HCT116 (cell line): ENCODE measurements at regions not wholly inside any gene's neighbourhood (a gene's known extent, or its start where the extent isn't known, plus 50 kb on each side); places are given as distances from the start of the nearest gene placed in this dataset.

Experiments used
- ATAC-seq: fragments of 200-7000 bp; cut with Tn5 transposase; 2 replicates; pipeline ENCODE4 v1.9.1; 2020; ENCODE audit warnings: mild to moderate bottlenecking, moderate library complexity
- BruUV-seq: library from RNA; stranded (reverse); fragments of 400-500 nt; replicated peaks from 2 replicates; lab custom pipeline; 2021; lab: Mats Ljungman, UMichigan
- CTCF ChIA-PET: fragments of 300-600 bp; sonication (Branson Sonifier 250); formaldehyde crosslinking; loops from one replicate; lab custom pipeline; 2021; ENCODE audit warnings: antibody characterized with exemption; lab: Charles Lee
- POLR2A ChIA-PET: fragments of 300-600, 350-600 bp; sonication (Branson Sonifier 250); formaldehyde crosslinking; loops from one replicate; lab custom pipeline; 2021; ENCODE audit warnings: antibody characterized with exemption; lab: Charles Lee
- RAD21 ChIA-PET, 2 experiments: fragments of 300-600 bp; sonication (Branson Sonifier 250); formaldehyde crosslinking; loops; one replicate each; lab custom pipeline; 2023; ENCODE audit warnings: low total read pairs in 2 of 2; ENCODE audit not compliant: uncharacterized antibody in 2 of 2, unreplicated experiment in 2 of 2, low non-redundant PET in 1 of 2; lab: Charles Lee
- DNase-seq: peaks from one replicate; pipeline ENCODE4 v3.0.0-alpha.2; 2010; ENCODE audit warnings: low read depth, low spot score
- H2AFZ ChIP-seq: fragments of 200-600 bp; shearing (Covaris generic), sonication (generic); 2 replicates; pipeline ENCODE4 v1.6.1; 2017; ENCODE audit warnings: low read depth, mixed run types, mixed read lengths, antibody characterized with exemption, low read length; ENCODE audit not compliant: poor library complexity, severe bottlenecking
- H3K27ac ChIP-seq: 2 replicates; pipeline ENCODE4 v1.5.1; 2012; ENCODE audit warnings: low read depth, low read length
- H3K27me3 ChIP-seq: fragments of 200-600 bp; sonication (generic); 2 replicates; pipeline ENCODE4 v1.6.1; 2016; ENCODE audit warnings: mixed run types, low read length, mixed read lengths; ENCODE audit not compliant: insufficient read depth
- H3K36me3 ChIP-seq, 2 experiments: fragments of 200-500 bp in 1 of 2; fragments of 200-600 bp in 1 of 2; sonication (Bioruptor generic) in 1 of 2; sonication (generic) in 1 of 2; 2 replicates each; pipeline versions ENCODE4 v1.5.1 to v1.6.1; 2014 to 2016; ENCODE audit warnings: low read length in 2 of 2, inconsistent platforms in 1 of 2, mixed read lengths in 1 of 2, mixed run types in 1 of 2; ENCODE audit not compliant: insufficient read depth in 2 of 2, control insufficient read depth in 1 of 2
- H3K4me1 ChIP-seq, 2 experiments: fragments of 200-600 bp in 1 of 2; sonication (generic) in 1 of 2; 2 replicates each; pipeline versions ENCODE4 v1.5.1 to v1.6.1; 2012 to 2017; ENCODE audit warnings: low read length in 2 of 2, inconsistent platforms in 1 of 2, mild to moderate bottlenecking in 1 of 2, mixed read lengths in 1 of 2, mixed run types in 1 of 2, moderate library complexity in 1 of 2; ENCODE audit not compliant: insufficient read depth in 2 of 2, control insufficient read depth in 1 of 2
- H3K4me2 ChIP-seq: fragments of 200-600 bp; sonication (generic); 2 replicates; pipeline ENCODE4 v1.6.1; 2017; ENCODE audit warnings: mixed run types, low read length, mixed read lengths
- H3K4me3 ChIP-seq, 2 experiments: fragments of 200-600 bp in 1 of 2; sonication (generic) in 1 of 2; replicated peaks in 1 of 2; 2 replicates each; pipeline ENCODE4 v1.5.1; 2011 to 2016; ENCODE audit warnings: low read length in 2 of 2, control low read depth in 1 of 2, low read depth in 1 of 2, mild to moderate bottlenecking in 1 of 2, mixed read lengths in 1 of 2, mixed run types in 1 of 2
- H3K79me2 ChIP-seq: fragments of 200-600 bp; sonication (generic); 2 replicates; pipeline ENCODE4 v1.6.1; 2017; ENCODE audit warnings: mild to moderate bottlenecking, mixed run types, low read length, moderate library complexity, mixed read lengths; ENCODE audit not compliant: insufficient read depth
- H3K9ac ChIP-seq: fragments of 200-600 bp; sonication (generic); 2 replicates; pipeline ENCODE4 v1.6.1; 2016; ENCODE audit warnings: low read length, mixed read lengths
- H3K9me2 ChIP-seq: fragments of 200-600 bp; sonication (generic), shearing (Covaris generic); 2 replicates; pipeline ENCODE4 v1.6.1; 2017; ENCODE audit warnings: mixed run types, mild to moderate bottlenecking, moderate library complexity; ENCODE audit not compliant: insufficient read depth
- H3K9me3 ChIP-seq, 2 experiments: fragments of 200-500 bp in 1 of 2; fragments of 200-600 bp in 1 of 2; sonication (Bioruptor generic) in 1 of 2; sonication (generic) in 1 of 2; 2 replicates each; pipeline ENCODE4 v1.6.1; 2014 to 2017; ENCODE audit warnings: low read length in 2 of 2, mixed read lengths in 2 of 2, inconsistent platforms in 1 of 2, low read depth in 1 of 2, mild to moderate bottlenecking in 1 of 2, mixed run types in 1 of 2, moderate library complexity in 1 of 2; ENCODE audit not compliant: control insufficient read depth in 1 of 2, insufficient read depth in 1 of 2
- H4K20me1 ChIP-seq: fragments of 200-600 bp; sonication (generic), shearing (Covaris generic); 2 replicates; pipeline ENCODE4 v1.6.1; 2017; ENCODE audit warnings: mixed run types, mild to moderate bottlenecking, moderate library complexity; ENCODE audit not compliant: insufficient read depth
- EZH2 ChIP-seq: fragments of 200-600 bp; sonication (generic); IDR thresholded peaks from 2 replicates; pipeline ENCODE4 v1.6.1; 2017; ENCODE audit warnings: antibody characterized with exemption, mixed run types
- JUND ChIP-seq: IDR thresholded peaks from 2 replicates; pipeline ENCODE4 v1.6.1; 2012
- POLR2AphosphoS5 ChIP-seq: IDR thresholded peaks from 2 replicates; pipeline ENCODE4 v1.6.1; 2011; ENCODE audit warnings: mild to moderate bottlenecking, low read depth, low read length, moderate library complexity
- RAD21 ChIP-seq: IDR thresholded peaks from 2 replicates; pipeline ENCODE4 v1.6.1; 2012; ENCODE audit warnings: low read depth, mild to moderate bottlenecking
- TCF7L2 ChIP-seq: IDR thresholded peaks from 2 replicates; pipeline ENCODE4 v1.7.0; 2011; ENCODE audit warnings: borderline replicate concordance, inconsistent platforms; ENCODE audit not compliant: insufficient read depth, insufficient read length; ENCODE audit errors: extremely low read depth
- YY1 ChIP-seq: IDR thresholded peaks from 2 replicates; pipeline ENCODE4 v1.6.1; 2011; ENCODE audit warnings: low read length, low read depth, moderate library complexity, mild to moderate bottlenecking; ENCODE audit not compliant: insufficient replicate concordance; ENCODE audit errors: extremely low read depth
- ZNF274 ChIP-seq: fragments of 200-500 bp; sonication (Bioruptor generic); IDR thresholded peaks from 2 replicates; pipeline ENCODE4 v1.6.1; 2014; ENCODE audit warnings: mild to moderate bottlenecking, low read depth, low read length, inconsistent platforms
- intact Hi-C: fragments of 100-400 bp; cut with micrococcal nuclease; formaldehyde crosslinking; loops from 2 replicates; pipeline ENCODE4 v1.10.0; 2022
- TF ChIP-seq, protein P1 (sequence below): IDR thresholded peaks from 2 replicates; pipeline ENCODE4 v1.6.1; 2012; ENCODE audit warnings: low read depth
- TF ChIP-seq, protein P2 (sequence below): IDR thresholded peaks from 2 replicates; pipeline ENCODE4 v1.6.1; 2012
- TF ChIP-seq, protein P3 (sequence below), 3 experiments: fragments of 200-600 bp in 1 of 3; sonication (generic) in 1 of 3; IDR thresholded peaks in 2 of 3; conservative IDR thresholded peaks in 1 of 3; 2 replicates each; pipeline ENCODE4 v1.5.1; 2012 to 2017; ENCODE audit warnings: low read depth in 2 of 3, low read length in 2 of 3, antibody characterized with exemption in 1 of 3, borderline replicate concordance in 1 of 3, control low read depth in 1 of 3, mild to moderate bottlenecking in 1 of 3, mixed read lengths in 1 of 3, mixed run types in 1 of 3, moderate library complexity in 1 of 3; ENCODE audit not compliant: insufficient read depth in 1 of 3

DNA sequence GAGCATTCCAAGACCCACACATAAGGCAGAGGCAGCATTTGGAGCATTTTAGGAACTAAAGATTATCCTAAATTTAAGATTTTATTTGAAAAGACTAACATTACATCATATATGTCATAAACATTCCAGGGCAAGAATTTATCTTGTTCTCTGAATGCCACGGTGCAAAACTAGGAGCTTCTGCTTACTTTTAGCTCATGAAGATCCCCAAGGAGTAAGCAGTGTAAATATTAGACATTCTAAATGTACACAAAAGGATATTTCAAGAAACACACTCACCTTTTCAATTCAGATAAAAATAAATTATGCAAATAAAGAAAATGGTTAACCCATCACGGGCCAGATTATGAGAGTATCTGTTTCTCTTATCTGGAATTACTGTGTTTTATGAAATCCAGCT, 101.7 kb upstream of the ETAA1 start:
- no peaks in the 10 kb centered on the region for H3K36me3 ChIP-seq
- H3K9me2 ChIP-seq: no peaks in the 10 kb centered on the region
- H3K27ac ChIP-seq: no peak overlapping the region
- intact Hi-C loops: no loop called here
- RAD21 ChIA-PET: no interaction called here
- TF ChIP-seq YY1 (no peak), JUND (no peak), POLR2AphosphoS5 (no peak), TCF7L2 (no peak), EZH2 (no peak), ZNF274 (no peak), RAD21 (no peak)
- TF ChIP-seq, protein P1, sequence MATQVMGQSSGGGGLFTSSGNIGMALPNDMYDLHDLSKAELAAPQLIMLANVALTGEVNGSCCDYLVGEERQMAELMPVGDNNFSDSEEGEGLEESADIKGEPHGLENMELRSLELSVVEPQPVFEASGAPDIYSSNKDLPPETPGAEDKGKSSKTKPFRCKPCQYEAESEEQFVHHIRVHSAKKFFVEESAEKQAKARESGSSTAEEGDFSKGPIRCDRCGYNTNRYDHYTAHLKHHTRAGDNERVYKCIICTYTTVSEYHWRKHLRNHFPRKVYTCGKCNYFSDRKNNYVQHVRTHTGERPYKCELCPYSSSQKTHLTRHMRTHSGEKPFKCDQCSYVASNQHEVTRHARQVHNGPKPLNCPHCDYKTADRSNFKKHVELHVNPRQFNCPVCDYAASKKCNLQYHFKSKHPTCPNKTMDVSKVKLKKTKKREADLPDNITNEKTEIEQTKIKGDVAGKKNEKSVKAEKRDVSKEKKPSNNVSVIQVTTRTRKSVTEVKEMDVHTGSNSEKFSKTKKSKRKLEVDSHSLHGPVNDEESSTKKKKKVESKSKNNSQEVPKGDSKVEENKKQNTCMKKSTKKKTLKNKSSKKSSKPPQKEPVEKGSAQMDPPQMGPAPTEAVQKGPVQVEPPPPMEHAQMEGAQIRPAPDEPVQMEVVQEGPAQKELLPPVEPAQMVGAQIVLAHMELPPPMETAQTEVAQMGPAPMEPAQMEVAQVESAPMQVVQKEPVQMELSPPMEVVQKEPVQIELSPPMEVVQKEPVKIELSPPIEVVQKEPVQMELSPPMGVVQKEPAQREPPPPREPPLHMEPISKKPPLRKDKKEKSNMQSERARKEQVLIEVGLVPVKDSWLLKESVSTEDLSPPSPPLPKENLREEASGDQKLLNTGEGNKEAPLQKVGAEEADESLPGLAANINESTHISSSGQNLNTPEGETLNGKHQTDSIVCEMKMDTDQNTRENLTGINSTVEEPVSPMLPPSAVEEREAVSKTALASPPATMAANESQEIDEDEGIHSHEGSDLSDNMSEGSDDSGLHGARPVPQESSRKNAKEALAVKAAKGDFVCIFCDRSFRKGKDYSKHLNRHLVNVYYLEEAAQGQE: no peak
- TF ChIP-seq, protein P2, sequence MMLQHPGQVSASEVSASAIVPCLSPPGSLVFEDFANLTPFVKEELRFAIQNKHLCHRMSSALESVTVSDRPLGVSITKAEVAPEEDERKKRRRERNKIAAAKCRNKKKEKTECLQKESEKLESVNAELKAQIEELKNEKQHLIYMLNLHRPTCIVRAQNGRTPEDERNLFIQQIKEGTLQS: no peak
- TF ChIP-seq, protein P3, sequence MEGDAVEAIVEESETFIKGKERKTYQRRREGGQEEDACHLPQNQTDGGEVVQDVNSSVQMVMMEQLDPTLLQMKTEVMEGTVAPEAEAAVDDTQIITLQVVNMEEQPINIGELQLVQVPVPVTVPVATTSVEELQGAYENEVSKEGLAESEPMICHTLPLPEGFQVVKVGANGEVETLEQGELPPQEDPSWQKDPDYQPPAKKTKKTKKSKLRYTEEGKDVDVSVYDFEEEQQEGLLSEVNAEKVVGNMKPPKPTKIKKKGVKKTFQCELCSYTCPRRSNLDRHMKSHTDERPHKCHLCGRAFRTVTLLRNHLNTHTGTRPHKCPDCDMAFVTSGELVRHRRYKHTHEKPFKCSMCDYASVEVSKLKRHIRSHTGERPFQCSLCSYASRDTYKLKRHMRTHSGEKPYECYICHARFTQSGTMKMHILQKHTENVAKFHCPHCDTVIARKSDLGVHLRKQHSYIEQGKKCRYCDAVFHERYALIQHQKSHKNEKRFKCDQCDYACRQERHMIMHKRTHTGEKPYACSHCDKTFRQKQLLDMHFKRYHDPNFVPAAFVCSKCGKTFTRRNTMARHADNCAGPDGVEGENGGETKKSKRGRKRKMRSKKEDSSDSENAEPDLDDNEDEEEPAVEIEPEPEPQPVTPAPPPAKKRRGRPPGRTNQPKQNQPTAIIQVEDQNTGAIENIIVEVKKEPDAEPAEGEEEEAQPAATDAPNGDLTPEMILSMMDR (IDR thresholded peaks at IDR 0.05 in 2 of 3, conservative IDR thresholded peaks at IDR 0.05 in 1 of 3; ENCODE audit: borderline replicate concordance in 1 of 3, insufficient read depth in 1 of 3, low read depth in 2 of 3, low read length in 2 of 3): no peak
- POLR2A ChIA-PET: no interaction called here
- no peak overlapping the region for H3K4me2 ChIP-seq
- DNase-seq: no peak
- H3K9me3 ChIP-seq: no peaks in the 10 kb centered on the region
- H3K4me3 ChIP-seq: no peak overlapping the region
- CTCF ChIA-PET: no interaction called here
- H4K20me1 ChIP-seq: no peaks in the 10 kb centered on the region
- no peak overlapping the region for H2AFZ ChIP-seq
- H3K79me2 ChIP-seq: no peaks in the 10 kb centered on the region
- no peak for ATAC-seq
- H3K27me3 ChIP-seq: no peaks in the 10 kb centered on the region
- BruUV-seq: no TSS peak
- no peak overlapping the region for H3K9ac ChIP-seq
- peaks cover 0 to 7% of the 10 kb centered on the region in 2 experiments; a peak in 1 of 4 replicates for H3K4me1 ChIP-seq
